Left lung (tissue), 4 donors: ENCODE measurements at regions not wholly inside any gene's neighbourhood (a gene's known extent, or its start where the extent isn't known, plus 50 kb on each side); places are given as distances from the start of the nearest gene placed in this dataset.

Source experiments
- ATAC-seq: fragments of 200-7000 bp; cut with Tn5 transposase; one replicate; pipeline ENCODE4 v1.9.1; 2020; ENCODE audit warnings: moderate library complexity
- DNase-seq, 4 donors: peaks; one replicate each; pipeline ENCODE4 v3.0.0-alpha.2; 2013 to 2020
- H3K27ac ChIP-seq, 2 donors: fragments of 200-600 bp; sonication (generic) in 1 of 2; one replicate each; pipeline versions ENCODE4 v1.5.0 to v1.8.0; 2020 to 2021
- H3K27me3 ChIP-seq, 2 donors: fragments of 200-600 bp; sonication (generic) in 1 of 2; one replicate each; pipeline versions ENCODE4 v1.5.0 to v1.8.0; 2020 to 2021
- H3K36me3 ChIP-seq, 2 donors: fragments of 200-600 bp; sonication (generic) in 1 of 2; one replicate each; pipeline versions ENCODE4 v1.5.0 to v1.8.0; 2020 to 2021
- H3K4me1 ChIP-seq, 2 donors: fragments of 200-600 bp; one replicate each; pipeline ENCODE4 v1.8.0; 2021
- H3K4me3 ChIP-seq, 2 donors: fragments of 200-600 bp; sonication (generic) in 1 of 2; one replicate each; pipeline versions ENCODE4 v1.5.0 to v1.8.0; 2020 to 2021; ENCODE audit warnings: mild to moderate bottlenecking in 1 of 2
- H3K9me3 ChIP-seq, 2 donors: fragments of 200-600 bp; sonication (generic) in 1 of 2; one replicate each; pipeline versions ENCODE4 v1.5.0 to v1.8.0; 2020 to 2021
- CTCF ChIP-seq, 2 donors: fragments of 200-600 bp; sonication (generic) in 1 of 2; IDR thresholded peaks; one replicate each; pipeline versions ENCODE4 v1.5.0 to v1.8.0; 2021; ENCODE audit warnings: antibody characterized with exemption in 2 of 2
- intact Hi-C, 2 donors: fragments of 100-400 bp; cut with DNase I; formaldehyde crosslinking; loops; one replicate each; pipeline versions ENCODE4 v1.11.2 to v1.14.2; 2022
- donor health status: DM: no; HTN: yes; CAD: no.
- donor health status: DM: no; HTN: no; CAD: no.

- Histone ChIP-seq H3K4me3 (no peak overlapping the region), H3K27me3 (no peaks in the 10 kb centered on the region), H3K9me3 (peaks cover 0 to 5% of the 10 kb centered on the region in 2 donors), H3K4me1 (no peaks in the 10 kb centered on the region), H3K27ac (no peak overlapping the region), H3K36me3 (no peaks in the 10 kb centered on the region)
- DNase-seq (no peak), ATAC-seq (no peak)
- TF ChIP-seq CTCF (IDR thresholded peaks at IDR 0.05): no peak
- intact Hi-C loops: no loop called here
These were observed 184.5 kb upstream of the PAPPA start for GRCh38 chr9:115969096-115969495.

- no peaks in the 10 kb centered on the region for H3K36me3 ChIP-seq
- TF ChIP-seq CTCF (IDR thresholded peaks at IDR 0.05): no peak
- H3K27me3 ChIP-seq: no peaks in the 10 kb centered on the region
- peaks cover 0 to 8% of the 10 kb centered on the region in 2 donors for H3K9me3 ChIP-seq
- peak; percentile 45 for ATAC-seq
- H3K4me1 ChIP-seq: no peaks in the 10 kb centered on the region
- H3K4me3 ChIP-seq: no peak overlapping the region
- intact Hi-C loops: no loop called here
- H3K27ac ChIP-seq: no peak overlapping the region
- no peak for DNase-seq
These were observed 181.2 kb upstream of the PAPPA start for GRCh38 chr9:115972362-115972761.

- H3K36me3 ChIP-seq: no peaks in the 10 kb centered on the region
- H3K9me3 ChIP-seq: peaks cover 0 to 4% of the 10 kb centered on the region in 2 donors
- no peaks in the 10 kb centered on the region for H3K4me1 ChIP-seq
- no peaks in the 10 kb centered on the region for H3K27me3 ChIP-seq
- no peak for TF ChIP-seq CTCF (IDR thresholded peaks at IDR 0.05)
- intact Hi-C loops: no loop called here
- ATAC-seq (peak; percentile 42), DNase-seq (no peak)
- no peak overlapping the region for H3K27ac ChIP-seq
- no peak overlapping the region for H3K4me3 ChIP-seq
These were observed 180.6 kb upstream of the PAPPA start for GRCh38 chr9:115972843-115973595.

- H3K36me3 ChIP-seq: no peaks in the 10 kb centered on the region
- H3K27me3 ChIP-seq: no peaks in the 10 kb centered on the region
- no peak for TF ChIP-seq CTCF (IDR thresholded peaks at IDR 0.05)
- H3K4me3 ChIP-seq: no peak overlapping the region
- no peak for DNase-seq
- H3K27ac ChIP-seq: no peak overlapping the region
- no peak for ATAC-seq
- intact Hi-C loops: no loop called here
- peaks cover 0 to 9% of the 10 kb centered on the region in 2 donors for H3K4me1 ChIP-seq
- peaks cover 0 to 4% of the 10 kb centered on the region in 2 donors for H3K9me3 ChIP-seq
These were observed 176.8 kb upstream of the PAPPA start for GRCh38 chr9:115976781-115977180.

GRCh38 chr9:115978091-115978490 is 175.5 kb upstream of the PAPPA start:
- ATAC-seq (no peak), DNase-seq (no peak)
- H3K27ac ChIP-seq: no peak overlapping the region
- no peaks in the 10 kb centered on the region for H3K27me3 ChIP-seq
- H3K4me1 ChIP-seq: peaks cover 0 to 9% of the 10 kb centered on the region in 2 donors
- no peaks in the 10 kb centered on the region for H3K36me3 ChIP-seq
- no peak overlapping the region for H3K4me3 ChIP-seq
- peaks cover 0 to 4% of the 10 kb centered on the region in 2 donors for H3K9me3 ChIP-seq
- TF ChIP-seq CTCF (IDR thresholded peaks at IDR 0.05): no peak
- intact Hi-C loops: no loop called here
